Liver (tissue), 7 donors: ENCODE measurements at regions not wholly inside any gene's neighbourhood (a gene's known extent, or its start where the extent isn't known, plus 50 kb on each side); places are given as distances from the start of the nearest gene placed in this dataset.

Experiments
- DNase-seq: peaks from one replicate; pipeline ENCODE4 v3.0.0-alpha.2; 2017; ENCODE audit warnings: low spot score
- H3K27ac ChIP-seq, 2 donors: one replicate each; pipeline ENCODE4 v1.7.0; 2013; ENCODE audit warnings: inconsistent platforms in 2 of 2, low read length in 2 of 2, control low read depth in 1 of 2, low read depth in 1 of 2, mild to moderate bottlenecking in 1 of 2
- H3K27me3 ChIP-seq, 4 donors: one replicate each; pipeline versions ENCODE4 v1.6.1 to v1.7.0; 2013; ENCODE audit warnings: low read length in 3 of 4, inconsistent platforms in 1 of 4, mild to moderate bottlenecking in 1 of 4, moderate library complexity in 1 of 4; ENCODE audit not compliant: control insufficient read depth in 4 of 4, insufficient read depth in 4 of 4
- H3K36me3 ChIP-seq, 4 donors: one replicate each; pipeline versions ENCODE4 v1.6.1 to v1.7.0; 2013; ENCODE audit warnings: low read length in 3 of 4, mild to moderate bottlenecking in 3 of 4, low read depth in 1 of 4, moderate library complexity in 1 of 4; ENCODE audit not compliant: control insufficient read depth in 4 of 4, insufficient read depth in 3 of 4
- H3K4me1 ChIP-seq, 4 donors: one replicate each; pipeline versions ENCODE4 v1.6.1 to v1.7.0; 2013; ENCODE audit warnings: low read length in 3 of 4, mild to moderate bottlenecking in 3 of 4, moderate library complexity in 1 of 4; ENCODE audit not compliant: control insufficient read depth in 4 of 4, insufficient read depth in 4 of 4
- H3K4me3 ChIP-seq, 3 donors: one replicate each; pipeline versions ENCODE4 v1.6.1 to v1.7.0; 2013; ENCODE audit warnings: low read length in 3 of 3, control low read depth in 1 of 3, low read depth in 1 of 3, mild to moderate bottlenecking in 1 of 3
- H3K9ac ChIP-seq, 2 donors: one replicate each; pipeline ENCODE4 v1.7.0; 2013; ENCODE audit warnings: low read length in 2 of 2, mild to moderate bottlenecking in 2 of 2, moderate library complexity in 2 of 2, control low read depth in 1 of 2, low read depth in 1 of 2
- H3K9me3 ChIP-seq, 4 donors: one replicate each; pipeline versions ENCODE4 v1.6.1 to v1.7.0; 2013; ENCODE audit warnings: low read length in 3 of 4; ENCODE audit not compliant: control insufficient read depth in 4 of 4
- ATF3 ChIP-seq: IDR thresholded peaks from 2 replicates; pipeline ENCODE4 v1.6.1; 2016; ENCODE audit warnings: antibody characterized with exemption
- EGR1 ChIP-seq, 2 donors: IDR thresholded peaks; 2 replicates each; pipeline ENCODE4 v1.6.1; 2016 to 2018; ENCODE audit warnings: antibody characterized with exemption in 2 of 2, low read depth in 2 of 2
- FOXA1 ChIP-seq: IDR thresholded peaks from 2 replicates; pipeline ENCODE4 v1.6.1; 2016; ENCODE audit warnings: antibody characterized with exemption
- GABPA ChIP-seq, 2 donors: IDR thresholded peaks in 1 of 2; conservative IDR thresholded peaks in 1 of 2; 2 replicates each; pipeline ENCODE4 v1.6.1; 2016; ENCODE audit warnings: antibody characterized with exemption in 2 of 2, mild to moderate bottlenecking in 1 of 2, moderate library complexity in 1 of 2
- HNF4A ChIP-seq, 2 donors: conservative IDR thresholded peaks; 2 replicates each; pipeline ENCODE4 v1.6.1; 2016; ENCODE audit warnings: antibody characterized with exemption in 2 of 2, mild to moderate bottlenecking in 2 of 2
- HNF4G ChIP-seq: IDR thresholded peaks from 2 replicates; pipeline ENCODE4 v1.6.1; 2016; ENCODE audit warnings: antibody characterized with exemption
- MAX ChIP-seq: IDR thresholded peaks from 2 replicates; pipeline ENCODE4 v1.6.1; 2016; ENCODE audit warnings: antibody characterized with exemption
- RAD21 ChIP-seq, 2 donors: IDR thresholded peaks; 2 replicates each; pipeline ENCODE4 v1.6.1; 2016; ENCODE audit warnings: antibody characterized with exemption in 2 of 2, mild to moderate bottlenecking in 2 of 2
- REST ChIP-seq: IDR thresholded peaks from 2 replicates; pipeline ENCODE4 v1.6.1; 2016; ENCODE audit warnings: antibody characterized with exemption, mild to moderate bottlenecking
- RXRA ChIP-seq, 2 donors: IDR thresholded peaks; 2 replicates each; pipeline ENCODE4 v1.6.1; 2017 to 2018; ENCODE audit warnings: antibody characterized with exemption in 2 of 2, mild to moderate bottlenecking in 1 of 2
- YY1 ChIP-seq: IDR thresholded peaks from 2 replicates; pipeline ENCODE4 v1.6.1; 2016; ENCODE audit warnings: antibody characterized with exemption, mild to moderate bottlenecking
- ZBTB33 ChIP-seq: IDR thresholded peaks from 2 replicates; pipeline ENCODE4 v1.6.1; 2016; ENCODE audit warnings: antibody characterized with exemption
- WGBS: extraction: QIAGEN DNeasy Blood & Tissue Kit; methylation state at CpG from one replicate; pipeline ENCODE4 v1.1.7; 2013; 5-methylcytosine and 5-hydroxymethylcytosine counted together
- donor health status: healthy.
- donor health status: healthy.
- donor health status: healthy.
- donor health status: healthy.

GRCh38 chr6:14921878-14922671 is 323.8 kb upstream of the JARID2 start:
- H3K27ac ChIP-seq = peak overlapping the region; percentile 65 to 66
- DNase-seq = no peak
- TF ChIP-seq YY1 (no peak), REST (no peak), GABPA (IDR thresholded peaks at IDR 0.05 in 1 of 2, conservative IDR thresholded peaks at IDR 0.05 in 1 of 2) (no peak), ZBTB33 (no peak), FOXA1 (no peak), ATF3 (no peak)
- no peak overlapping the region for H3K9ac ChIP-seq
- H3K4me3 ChIP-seq = no peak overlapping the region
- H3K27me3 ChIP-seq = no peaks in the 10 kb centered on the region
- H3K4me1 ChIP-seq = peaks cover 0 to 6% (median 0%) of the 10 kb centered on the region in 4 donors
- no peaks in the 10 kb centered on the region for H3K9me3 ChIP-seq
- no peaks in the 10 kb centered on the region for H3K36me3 ChIP-seq
- WGBS = 79% methylated on average over 15 of the region's 15 CpGs

- Histone ChIP-seq H3K4me1 (peaks cover 0 to 6% (median 0%) of the 10 kb centered on the region in 4 donors), H3K36me3 (no peaks in the 10 kb centered on the region), H3K4me3 (no peak overlapping the region), H3K9me3 (no peaks in the 10 kb centered on the region), H3K9ac (no peak overlapping the region), H3K27me3 (no peaks in the 10 kb centered on the region), H3K27ac (peak overlapping the region in 1 of 2 donors; percentile 66)
- TF ChIP-seq REST (no peak), HNF4G (no peak), ZBTB33 (no peak), GABPA (IDR thresholded peaks at IDR 0.05 in 1 of 2, conservative IDR thresholded peaks at IDR 0.05 in 1 of 2) (no peak), RXRA (IDR thresholded peaks at IDR 0.05) (no peak), ATF3 (no peak), EGR1 (IDR thresholded peaks at IDR 0.05; ENCODE audit: low read depth in 2 of 2) (no peak), RAD21 (IDR thresholded peaks at IDR 0.05) (no peak), MAX (no peak), HNF4A (conservative IDR thresholded peaks at IDR 0.05) (no peak)
- no peak for DNase-seq
- WGBS = 87% methylated on average over 9 of the region's 9 CpGs
Measured at GRCh38 chr6:14922706-14923460, 323.0 kb upstream of the JARID2 start.
